Ovary (tissue), 3 donors: ENCODE measurements at regions not wholly inside any gene's neighbourhood (a gene's known extent, or its start where the extent isn't known, plus 50 kb on each side); places are given as distances from the start of the nearest gene placed in this dataset.

Experiments used
- CTCF ChIP-seq, 3 donors: fragments of 450-650 bp in 2 of 3; fragments of 200-600 bp in 1 of 3; IDR thresholded peaks; one replicate each; pipeline versions ENCODE4 v1.5.1 to v1.8.0; 2016 to 2022; ENCODE audit warnings: antibody characterized with exemption in 3 of 3, mild to moderate bottlenecking in 1 of 3
- POLR2A ChIP-seq: fragments of 450-650 bp; IDR thresholded peaks from one replicate; pipeline ENCODE4 v1.6.1; 2017; ENCODE audit warnings: antibody characterized with exemption, mild to moderate bottlenecking, moderate library complexity
- donor health status: DM: no; HTN: no; CAD: no.

- TF ChIP-seq CTCF (IDR thresholded peaks at IDR 0.05) (no peak), POLR2A (no peak)
Observed at GRCh38 chrX:47772764-47773163, 63.9 kb upstream of the ZNF81 start.
